ENCODE measurements at regions not wholly inside any gene's neighbourhood (a gene's known extent, or its start where the extent isn't known, plus 50 kb on each side); places are given as distances from the start of the nearest gene placed in this dataset.

DNA sequence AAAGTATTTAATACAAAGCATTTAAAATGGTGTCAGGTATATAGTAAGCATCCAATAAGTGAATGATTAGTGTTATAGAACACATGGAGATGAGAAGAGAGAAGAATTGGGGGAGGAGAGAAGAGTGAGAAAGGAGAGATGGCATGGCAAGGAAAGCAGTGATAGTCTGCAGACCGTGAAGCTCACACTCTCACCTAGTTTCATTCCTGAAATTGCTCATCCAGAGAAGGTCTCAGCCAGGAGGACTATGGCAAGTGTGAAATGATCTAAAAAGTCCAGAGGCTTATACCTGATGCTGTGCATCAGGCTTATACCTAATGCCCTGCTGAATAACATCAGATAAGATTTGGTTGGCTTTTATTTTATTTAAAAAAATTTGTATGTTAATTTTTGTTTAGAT lies 351.6 kb upstream of the KLF12 start:
- no peak for DNase-seq (ENCODE audit: low read depth)

DNA sequence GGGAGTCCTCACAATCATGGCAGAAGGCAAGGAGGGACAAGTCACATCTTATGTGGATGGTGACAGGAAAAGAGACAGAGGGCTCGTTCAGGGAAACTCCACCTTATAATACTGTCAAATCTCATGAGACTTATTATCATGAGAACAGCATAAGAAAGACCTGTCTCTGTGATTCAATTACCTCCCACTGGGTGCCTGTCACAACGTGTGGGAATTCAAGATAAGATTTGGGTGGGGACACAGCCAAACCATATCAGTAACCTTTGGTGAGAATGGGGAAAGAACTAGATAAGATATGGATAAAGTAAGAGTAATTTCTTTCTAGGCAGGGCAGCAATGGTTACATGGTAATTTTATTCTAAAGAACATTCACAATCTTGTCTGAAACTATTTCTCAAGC lies 344.9 kb upstream of the KLF12 start:
- DNase-seq (ENCODE audit: low read depth), result no peak

DNA sequence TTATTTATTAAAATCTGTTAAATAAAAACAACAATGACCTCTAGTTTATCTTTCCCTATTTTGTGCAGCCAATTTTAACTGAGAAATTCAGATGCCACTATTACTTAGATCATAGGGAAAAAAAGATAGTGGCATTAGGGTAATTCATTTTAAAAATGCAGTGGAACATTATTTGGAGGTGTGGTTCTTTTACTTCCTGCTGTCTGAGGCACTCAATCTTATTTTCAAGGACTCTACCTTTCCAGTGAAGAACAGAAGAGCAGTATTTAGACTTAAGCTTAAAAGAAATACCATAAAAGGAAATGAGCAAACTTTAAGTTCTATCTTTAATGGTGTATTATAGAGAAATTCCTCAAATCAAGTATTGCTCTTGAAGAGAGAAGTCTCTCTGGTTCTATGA lies 342.6 kb upstream of the KLF12 start:
- no peak for DNase-seq (ENCODE audit: low read depth)

DNA sequence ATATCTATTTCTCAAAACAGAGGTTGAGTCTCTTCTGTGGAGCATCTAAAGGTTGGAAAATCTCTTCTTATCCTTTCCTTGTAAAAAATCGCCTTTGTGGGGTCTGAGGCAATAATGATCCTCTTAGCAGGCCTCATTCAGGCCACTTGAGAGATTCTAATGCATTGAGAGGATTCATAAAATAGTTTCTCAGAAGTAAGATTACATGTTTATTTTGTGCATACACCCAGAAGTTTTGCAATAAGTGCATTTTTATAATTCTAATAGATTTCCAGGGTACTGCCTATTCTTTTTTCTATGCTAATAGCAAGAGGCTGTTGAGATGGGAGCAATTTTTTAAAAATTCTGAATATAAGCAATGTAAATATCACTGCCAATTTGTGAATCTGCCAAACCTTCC lies 342.2 kb upstream of the KLF12 start:
- no peak for DNase-seq (ENCODE audit: low read depth)

DNA sequence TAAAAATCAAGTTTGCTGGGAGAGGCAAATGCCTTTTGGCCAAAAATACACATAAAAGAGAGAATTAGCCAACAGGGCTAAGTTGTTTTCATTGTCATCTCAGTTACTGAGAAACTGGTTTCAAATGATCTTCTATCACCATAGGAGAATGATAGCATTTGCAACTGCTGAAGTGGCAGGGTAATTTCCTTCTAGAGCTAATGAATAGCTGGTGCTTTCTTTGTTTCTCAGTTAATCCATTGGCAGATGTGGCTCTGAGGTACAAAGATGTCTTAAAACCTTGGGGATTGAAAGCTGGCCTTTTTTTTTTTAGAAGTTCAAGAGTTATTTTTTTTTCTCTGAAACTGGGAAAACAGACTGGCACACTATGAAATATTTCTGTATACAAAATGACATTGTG lies 332.7 kb upstream of the KLF12 start:
- no peak for DNase-seq (ENCODE audit: low read depth)

DNA sequence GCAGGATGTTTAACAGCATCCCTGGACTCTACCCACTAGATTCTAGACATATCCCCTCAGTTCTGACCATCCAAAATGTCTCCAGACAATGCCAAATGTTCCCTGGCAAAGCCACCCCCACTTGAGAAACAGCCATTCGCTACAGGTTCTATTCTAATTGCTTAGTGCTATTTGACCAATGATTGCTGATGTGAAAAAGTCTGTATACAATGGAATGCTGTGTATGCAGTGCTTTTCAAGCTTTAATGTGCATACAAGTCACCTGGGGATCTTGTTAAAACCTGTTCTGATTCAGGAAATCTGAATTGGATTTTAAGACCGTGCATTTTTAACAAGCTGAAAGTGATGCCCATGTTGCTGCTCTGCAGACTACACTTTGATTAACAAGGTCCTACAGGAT lies 331.8 kb upstream of the KLF12 start:
- DNase-seq (ENCODE audit: low read depth), result no peak

DNA sequence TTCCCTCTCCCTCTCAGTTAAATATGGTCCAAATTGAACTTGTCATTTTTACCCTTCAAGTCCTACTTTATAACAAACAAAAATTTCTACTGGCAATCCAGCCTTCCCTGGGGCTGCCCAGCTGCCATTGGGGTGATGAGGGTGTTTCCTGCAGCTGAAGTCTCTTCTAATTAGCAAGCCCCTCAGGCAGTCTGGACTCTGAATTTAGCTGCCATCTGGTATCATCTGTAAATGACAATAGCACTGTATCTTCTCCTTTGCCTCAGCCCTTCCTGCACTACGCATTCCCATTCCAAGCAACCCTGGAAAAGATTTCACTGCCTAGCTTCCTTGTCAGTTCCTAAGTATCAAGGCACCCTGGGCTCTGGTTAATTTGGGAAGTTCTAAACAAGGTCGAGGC lies 331.1 kb upstream of the KLF12 start:
- DNase-seq (ENCODE audit: low read depth), result no peak

DNA sequence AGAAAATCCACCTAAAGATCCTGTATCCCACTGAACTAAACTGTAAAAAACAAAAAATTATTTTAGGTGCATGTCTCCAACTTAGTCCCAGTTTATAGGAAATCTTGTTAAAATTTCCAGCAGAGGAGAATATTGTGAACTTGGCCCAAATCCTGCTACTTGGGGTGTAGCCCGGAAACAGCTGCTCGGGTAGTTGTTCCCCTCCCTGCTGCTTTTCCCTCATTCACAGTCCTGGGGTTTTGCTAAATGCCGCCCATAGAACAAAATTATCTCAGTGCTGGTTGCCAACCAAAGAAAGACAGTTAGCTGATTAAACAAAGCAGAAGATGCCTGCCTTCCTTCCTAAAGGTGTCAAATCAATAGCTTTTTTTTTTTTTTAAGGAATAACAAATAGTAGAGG lies 330.5 kb upstream of the KLF12 start:
- no peak for DNase-seq (ENCODE audit: low read depth)

DNA sequence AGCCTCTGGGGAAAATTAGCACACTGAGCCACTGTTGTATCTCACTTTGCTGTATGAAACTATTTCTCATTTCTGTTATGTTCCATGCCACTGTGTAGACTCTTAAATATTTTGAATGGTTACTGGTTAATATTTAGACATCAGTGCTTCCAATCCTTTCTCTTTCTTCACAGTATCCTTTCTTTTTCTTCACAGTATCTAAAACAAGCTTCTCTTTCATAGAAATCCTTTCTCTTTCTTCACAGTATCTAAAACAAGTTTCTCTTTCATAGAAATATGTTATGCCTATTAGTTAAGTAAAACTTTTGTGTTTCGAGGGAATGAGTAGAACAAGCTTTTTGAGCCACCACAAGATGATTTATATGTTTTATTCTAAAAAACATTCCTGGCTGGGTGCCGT lies 326.8 kb upstream of the KLF12 start:
- no peak for DNase-seq (ENCODE audit: low read depth)

DNA sequence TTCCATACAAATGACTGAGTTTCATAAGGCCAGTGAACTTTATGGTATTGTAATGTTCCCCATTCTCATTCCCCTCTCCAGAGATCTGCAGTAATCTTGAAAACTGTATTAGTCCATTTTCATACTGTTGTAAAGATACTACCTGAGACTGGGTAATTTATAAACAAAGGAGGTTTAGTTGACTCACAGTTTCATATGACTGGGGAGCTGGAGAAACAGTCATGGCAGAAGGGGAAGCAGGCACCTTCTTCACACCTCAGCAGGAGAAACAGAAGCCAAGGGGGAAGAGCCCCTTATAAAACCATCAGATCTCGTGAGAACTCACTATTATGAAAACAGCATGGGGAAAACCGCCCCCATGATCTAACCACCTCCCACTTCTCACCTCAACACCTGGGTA lies 318.7 kb upstream of the KLF12 start:
- DNase-seq (ENCODE audit: low read depth), result no peak

DNA sequence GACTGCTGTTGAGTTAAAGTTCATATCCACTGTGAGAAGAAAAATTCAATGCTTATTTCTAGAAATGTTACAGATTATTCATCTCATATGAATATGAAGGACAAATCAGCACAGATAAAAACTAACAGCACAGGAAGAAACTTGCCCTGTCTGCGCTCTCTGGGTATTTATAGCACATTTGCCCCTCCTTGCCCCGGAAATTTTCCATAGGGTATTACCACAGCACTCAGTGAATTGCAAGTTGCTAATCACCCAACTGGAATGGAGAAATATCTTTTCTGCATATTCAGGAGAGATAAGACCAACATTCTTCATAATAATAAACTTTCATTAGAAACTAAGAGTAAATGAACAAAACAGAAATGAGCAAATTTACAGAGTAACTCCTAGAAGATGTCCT lies 318.0 kb upstream of the KLF12 start:
- no peak for DNase-seq (ENCODE audit: low read depth)

DNA sequence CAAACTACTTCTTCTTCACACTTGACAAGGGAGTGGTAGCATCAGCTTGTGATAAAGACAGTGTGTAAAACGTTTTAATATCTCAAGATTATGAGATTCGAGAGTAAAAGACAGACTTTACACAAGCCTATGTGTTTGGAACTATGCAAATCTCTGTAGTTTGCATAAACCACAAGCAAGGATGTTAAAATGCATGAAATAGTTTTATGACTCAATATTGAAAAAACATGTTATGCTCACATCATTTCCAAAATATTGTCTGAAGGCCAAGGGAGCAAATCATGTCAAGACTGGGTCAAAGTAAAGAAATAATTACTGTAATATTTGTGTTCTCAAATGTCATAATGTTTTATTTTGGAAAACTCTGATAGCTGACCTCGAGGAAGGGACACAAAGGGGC lies 316.8 kb upstream of the KLF12 start:
- no peak for DNase-seq (ENCODE audit: low read depth)

DNA sequence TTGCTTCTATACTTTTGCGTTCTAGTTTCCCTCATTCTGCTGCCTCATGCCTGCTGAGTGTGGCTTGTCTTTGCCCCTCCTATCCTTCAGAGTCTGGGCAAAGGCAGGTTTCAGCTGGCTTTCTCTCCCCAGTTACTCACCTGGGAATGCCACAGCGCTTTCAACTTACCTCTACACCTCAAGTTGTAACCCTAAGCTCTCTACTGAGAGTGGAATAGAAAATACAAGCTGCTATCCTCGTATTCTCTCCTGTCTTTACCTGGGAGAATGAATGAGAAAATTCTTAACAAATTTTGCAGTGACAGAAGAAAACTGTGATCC lies 316.3 kb upstream of the KLF12 start:
- no peak for DNase-seq (ENCODE audit: low read depth)

DNA sequence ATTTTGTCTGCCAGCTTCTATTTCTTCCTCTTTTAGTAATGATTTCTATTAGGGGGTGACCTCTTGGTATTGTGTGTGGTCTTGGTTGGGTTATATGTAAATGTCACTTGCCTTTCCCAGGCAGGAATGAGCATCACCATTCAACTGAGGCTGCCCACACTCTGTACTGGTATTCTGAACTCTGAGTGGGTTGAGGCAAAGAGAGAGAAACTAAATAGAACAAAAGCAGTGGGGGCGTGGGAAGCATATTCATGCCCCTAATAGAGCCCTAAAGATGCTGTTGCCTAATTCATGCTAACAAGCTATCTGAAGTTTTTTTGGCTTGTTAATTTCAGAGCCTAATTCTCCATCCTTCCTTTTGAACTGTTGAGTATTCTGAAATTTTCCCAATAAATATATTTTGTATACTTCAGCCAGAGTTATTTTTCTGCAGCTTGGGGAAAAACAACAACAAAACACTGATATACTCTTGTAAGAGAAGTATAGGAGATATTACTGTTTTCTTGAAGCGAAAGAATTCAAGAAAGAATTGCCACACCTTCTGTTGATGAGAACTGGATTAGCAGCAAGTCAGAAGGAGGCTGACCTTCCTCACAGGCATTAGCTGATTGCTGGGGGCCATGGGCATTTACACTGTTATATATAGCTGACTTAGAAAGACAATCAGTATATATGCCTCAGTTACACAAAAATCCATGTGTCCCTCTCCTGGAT lies 315.8 kb upstream of the KLF12 start:
- no peak for DNase-seq (ENCODE audit: low read depth)

DNA sequence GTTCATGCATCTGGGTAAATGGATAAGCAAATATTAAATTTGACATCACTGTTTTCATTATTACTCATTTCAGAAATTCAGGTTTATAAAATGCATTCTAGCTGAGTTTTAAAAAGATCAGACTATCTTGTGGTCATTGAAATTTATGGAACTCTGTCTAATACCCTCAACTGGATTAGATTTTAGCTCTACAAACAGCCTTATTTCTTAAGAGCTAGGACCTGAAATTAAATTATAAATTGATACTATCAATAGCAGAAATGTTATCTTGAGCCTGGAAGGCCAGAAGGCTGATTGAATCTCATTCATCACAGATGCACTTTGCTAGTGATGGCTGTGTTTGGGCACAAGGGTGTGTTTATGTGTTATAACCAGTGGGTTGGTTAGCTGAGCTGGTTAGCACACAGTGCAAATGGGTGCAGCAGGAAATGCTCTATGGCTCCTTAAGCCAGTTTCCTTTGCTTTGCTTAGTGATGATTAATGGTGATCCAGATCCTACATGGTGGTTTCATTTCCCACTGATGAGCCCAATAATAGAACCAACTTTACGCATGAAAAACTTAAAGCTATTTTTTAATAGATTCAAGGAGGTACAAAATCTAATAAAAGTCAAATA lies 310.8 kb upstream of the KLF12 start:
- DNase-seq (ENCODE audit: low read depth), result no peak

DNA sequence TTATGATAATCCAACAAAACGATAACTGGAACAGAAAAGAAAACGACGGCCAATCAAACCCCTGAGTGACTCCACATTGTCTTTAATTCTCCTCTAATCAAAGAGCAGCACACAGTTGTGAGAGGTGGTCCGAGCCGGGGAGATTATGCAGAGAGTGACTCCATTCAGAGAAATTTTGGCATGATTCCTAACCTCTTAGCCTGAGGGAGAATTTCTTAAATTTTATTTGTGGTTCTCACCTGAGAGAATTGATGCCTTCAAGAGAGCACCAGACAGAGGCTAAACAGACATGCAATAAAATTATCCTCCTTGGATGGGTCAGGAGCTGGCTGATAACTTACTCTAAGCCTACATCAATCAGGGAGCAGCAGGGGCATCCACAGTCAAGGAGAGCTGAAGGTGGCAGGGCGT lies 310.0 kb upstream of the KLF12 start:
- no peak for DNase-seq (ENCODE audit: low read depth)

DNA sequence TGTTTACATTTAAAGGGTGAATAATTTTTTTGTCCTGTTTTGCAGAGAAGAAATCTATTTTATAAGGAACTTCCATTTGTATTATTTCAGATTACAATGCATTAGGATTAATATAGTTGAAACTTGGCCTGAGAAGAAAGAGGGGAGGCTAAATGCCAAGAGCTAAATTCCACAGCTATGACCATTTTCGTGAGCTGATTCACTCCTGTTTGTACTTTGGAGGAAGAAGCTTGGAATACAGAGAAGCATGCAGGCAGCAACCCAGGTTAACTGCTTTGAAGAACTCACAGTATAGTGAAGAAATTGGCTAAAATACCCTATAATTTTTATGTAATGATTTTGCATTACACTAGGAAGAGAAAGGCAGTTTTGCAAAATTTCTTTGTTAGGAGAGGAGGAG lies 309.4 kb upstream of the KLF12 start:
- no peak for DNase-seq (ENCODE audit: low read depth)

DNA sequence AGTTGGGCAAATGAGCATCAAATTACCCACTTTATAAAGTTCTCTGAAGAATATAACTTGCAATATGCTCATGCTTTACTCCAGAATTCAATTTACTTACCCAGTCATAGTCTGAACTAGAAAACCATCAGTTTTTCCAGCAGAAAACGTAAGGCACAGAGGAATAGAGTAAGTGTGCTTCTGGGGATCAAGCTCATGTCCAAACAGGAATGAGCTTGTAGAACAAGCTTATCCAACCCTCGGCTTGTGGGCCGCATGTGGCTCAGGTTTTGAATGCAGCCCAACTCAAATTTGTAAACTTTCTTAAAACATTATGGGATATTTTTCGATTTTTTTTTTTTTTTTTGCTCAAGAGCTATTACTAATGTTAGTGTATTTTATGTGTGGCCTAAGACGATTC lies 308.5 kb upstream of the KLF12 start:
- DNase-seq (ENCODE audit: low read depth), result no peak

DNA sequence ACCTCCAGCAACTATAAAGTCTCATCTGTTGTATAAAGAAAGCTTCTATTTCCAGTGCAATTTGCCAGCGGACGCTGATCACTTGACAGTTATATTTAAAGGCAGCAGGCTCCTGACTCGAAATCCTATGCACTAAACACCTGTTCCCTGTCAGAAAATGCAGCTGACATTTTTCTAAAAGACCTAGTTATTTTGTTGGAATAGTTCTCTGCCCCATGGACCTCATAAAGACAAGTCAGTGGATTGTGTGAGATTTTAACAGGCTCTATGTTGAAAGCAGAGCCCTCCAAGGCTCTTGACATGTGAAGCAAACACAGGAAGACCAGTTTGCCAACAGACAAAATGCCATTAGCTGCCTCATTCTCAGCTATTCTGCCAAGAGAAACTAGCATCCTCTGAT lies 304.7 kb upstream of the KLF12 start:
- DNase-seq (ENCODE audit: low read depth), result no peak

DNA sequence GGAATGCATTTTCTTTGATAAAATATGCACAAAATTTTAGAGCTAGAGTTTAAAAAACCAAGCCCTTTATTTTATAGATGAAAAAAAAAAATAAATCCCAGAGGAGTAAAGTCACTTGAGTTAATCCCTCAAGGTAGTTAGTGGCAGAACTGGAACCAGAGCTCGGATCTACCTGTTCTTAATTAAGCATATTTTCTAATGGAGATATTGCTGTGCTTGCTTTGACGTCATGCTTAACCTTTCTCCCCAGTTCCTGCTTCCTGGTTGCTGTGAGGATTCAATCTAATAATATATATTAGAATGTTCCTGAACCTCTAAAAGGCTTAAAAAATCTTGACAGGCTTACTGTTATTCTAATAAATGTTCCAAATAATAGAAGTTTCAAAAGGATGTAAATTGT lies 300.6 kb upstream of the KLF12 start:
- no peak for DNase-seq (ENCODE audit: low read depth)

DNA sequence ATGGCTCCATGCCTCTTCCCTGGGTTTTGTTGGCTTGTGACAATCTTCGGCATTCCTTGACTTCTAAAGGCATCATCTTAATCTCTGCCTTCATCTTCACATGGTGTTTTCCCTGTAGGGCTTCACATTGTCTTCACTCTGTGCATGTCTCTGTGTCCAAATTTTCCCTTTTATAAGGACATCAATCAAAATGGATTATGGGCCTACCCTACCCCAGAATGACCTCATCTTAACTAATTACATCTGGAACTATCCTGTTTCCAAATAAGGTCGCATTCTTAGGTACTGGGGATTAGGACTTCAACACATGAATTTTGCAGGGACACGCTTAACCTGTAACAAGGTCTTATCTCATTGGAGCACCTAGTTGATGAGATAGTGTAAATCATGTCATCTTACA lies 290.3 kb upstream of the KLF12 start:
- DNase-seq (ENCODE audit: low read depth), result no peak

DNA sequence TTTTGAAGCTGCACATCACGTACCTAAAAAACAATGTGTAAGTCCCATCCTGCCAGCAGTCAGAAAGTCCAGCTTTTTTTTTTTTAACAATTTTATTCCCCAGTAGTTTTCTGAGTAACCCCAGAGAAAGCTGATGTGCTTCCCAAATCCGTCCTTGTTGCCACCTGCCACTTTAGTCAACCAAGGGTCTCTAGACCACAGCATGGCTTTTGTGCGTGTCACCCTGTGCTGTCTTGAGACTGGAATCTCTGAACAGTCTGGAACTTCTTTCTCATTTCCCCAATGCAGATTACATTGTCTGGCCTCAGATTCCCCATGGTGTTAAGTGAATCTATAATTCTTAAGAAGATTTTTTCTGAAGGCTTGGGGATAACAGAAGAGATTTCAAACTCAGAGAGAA lies 289.2 kb upstream of the KLF12 start:
- no peak for DNase-seq (ENCODE audit: low read depth)

DNA sequence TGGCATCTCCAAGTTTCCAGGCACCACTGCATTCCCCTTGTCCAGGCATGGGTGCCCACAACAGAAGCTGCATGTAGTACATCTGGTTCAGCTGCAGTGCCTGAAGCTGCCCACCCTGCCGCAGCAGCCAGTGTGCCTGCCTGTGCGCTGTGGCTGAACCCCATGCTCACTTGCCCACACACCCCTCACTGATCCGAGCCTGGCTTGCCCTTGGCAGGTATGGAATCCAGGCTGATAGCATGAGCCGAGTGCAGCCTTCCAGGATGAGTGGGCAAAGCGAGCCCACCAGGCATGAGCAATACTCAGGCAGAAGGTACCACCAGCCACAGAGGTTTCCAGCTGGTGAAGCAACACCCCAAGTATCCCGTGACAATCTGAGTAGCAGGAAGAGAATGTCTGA lies 280.3 kb upstream of the KLF12 start:
- DNase-seq (ENCODE audit: low read depth), result no peak

DNA sequence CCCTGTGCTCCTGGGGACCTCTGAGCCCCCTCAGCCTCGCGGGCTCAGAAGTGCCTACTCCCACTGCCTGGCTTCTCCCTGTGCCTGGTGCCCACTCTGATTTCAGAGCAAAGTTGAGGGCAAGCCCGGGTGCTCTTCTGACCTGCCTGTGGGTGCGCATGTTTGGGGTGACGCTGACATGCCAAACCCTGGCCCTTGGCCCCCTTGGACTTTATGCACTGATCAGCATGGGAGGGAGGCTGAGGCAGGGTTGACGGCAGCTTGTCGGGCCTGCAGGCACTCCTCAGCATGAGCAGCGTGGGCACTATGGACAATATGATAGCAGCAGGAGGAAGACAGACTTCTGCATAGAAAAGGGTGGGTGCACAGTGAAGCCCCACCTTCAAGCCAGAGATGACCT lies 279.3 kb upstream of the KLF12 start:
- DNase-seq (ENCODE audit: low read depth), result no peak

DNA sequence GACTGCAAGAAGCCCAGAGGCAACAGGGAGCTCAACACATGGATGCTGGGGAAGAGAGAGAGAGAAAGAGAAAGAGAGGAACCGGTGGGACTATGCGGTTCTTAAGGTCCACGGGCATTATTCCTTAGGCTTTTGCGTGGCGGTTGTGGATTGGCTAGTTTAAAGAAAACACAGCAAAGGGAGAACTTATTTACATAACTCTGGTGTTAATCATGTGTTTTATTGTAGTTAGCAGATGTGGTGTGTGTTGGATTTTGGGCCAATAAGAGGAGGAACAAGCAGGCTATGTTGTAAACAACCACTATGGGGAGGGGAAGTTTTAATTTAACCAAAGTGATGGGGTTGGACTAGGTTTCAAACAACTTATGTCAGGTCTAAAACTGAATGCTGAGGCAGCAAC lies 275.3 kb upstream of the KLF12 start:
- no peak for DNase-seq (ENCODE audit: low read depth)
